H9 (cell line): ENCODE measurements at regions not wholly inside any gene's neighbourhood (a gene's known extent, or its start where the extent isn't known, plus 50 kb on each side); places are given as distances from the start of the nearest gene placed in this dataset.

Experiments used
- DNase-seq: peaks from one replicate; pipeline ENCODE4 v3.0.0-alpha.2; 2017
- H2AFZ ChIP-seq: one replicate; pipeline ENCODE4 v1.6.1; 2013; ENCODE audit warnings: mild to moderate bottlenecking, low read length, control low read depth, moderate library complexity
- H2AK5ac ChIP-seq: 2 replicates; pipeline ENCODE4 v1.6.1; 2013; ENCODE audit warnings: low read length, control low read depth, mixed read lengths; ENCODE audit not compliant: insufficient read length
- H2BK120ac ChIP-seq: one replicate; pipeline ENCODE4 v1.6.1; 2013; ENCODE audit warnings: low read depth, mild to moderate bottlenecking, low read length, control low read depth, inconsistent platforms; ENCODE audit not compliant: poor library complexity, severe bottlenecking
- H2BK12ac ChIP-seq: 2 replicates; pipeline ENCODE4 v1.6.1; 2013; ENCODE audit warnings: low read length, control low read depth, mixed read lengths, low read depth; ENCODE audit not compliant: insufficient read length
- H2BK15ac ChIP-seq: 2 replicates; pipeline ENCODE4 v1.6.1; 2013; ENCODE audit warnings: low read depth, low read length, control low read depth
- H2BK20ac ChIP-seq: one replicate; pipeline ENCODE4 v1.6.1; 2013; ENCODE audit warnings: low read depth, mild to moderate bottlenecking, low read length, control low read depth, inconsistent platforms; ENCODE audit not compliant: poor library complexity, severe bottlenecking
- H2BK5ac ChIP-seq: 2 replicates; pipeline ENCODE4 v1.6.1; 2013; ENCODE audit warnings: low read length, control low read depth, mixed read lengths; ENCODE audit not compliant: insufficient read length
- H3K14ac ChIP-seq: 2 replicates; pipeline ENCODE4 v1.6.1; 2013; ENCODE audit warnings: low read length, control low read depth; ENCODE audit not compliant: insufficient read depth
- H3K18ac ChIP-seq: 2 replicates; pipeline ENCODE4 v1.6.1; 2013; ENCODE audit warnings: low read depth, mild to moderate bottlenecking, mixed read lengths, low read length, control low read depth; ENCODE audit not compliant: insufficient read length
- H3K23ac ChIP-seq: 2 replicates; pipeline ENCODE4 v1.6.1; 2013; ENCODE audit warnings: low read length, control low read depth, mixed read lengths, low read depth; ENCODE audit not compliant: insufficient read length
- H3K23me2 ChIP-seq: 2 replicates; pipeline ENCODE4 v1.6.1; 2013; ENCODE audit warnings: low read depth, mild to moderate bottlenecking, mixed read lengths, low read length, control low read depth; ENCODE audit not compliant: insufficient read length, poor library complexity, severe bottlenecking
- H3K27ac ChIP-seq: 2 replicates; pipeline ENCODE4 v1.5.1; 2013; ENCODE audit warnings: low read length, control low read depth, mixed read lengths, low read depth; ENCODE audit not compliant: insufficient read length
- H3K27me3 ChIP-seq: 2 replicates; pipeline ENCODE4 v1.6.1; 2013; ENCODE audit warnings: low read length, control low read depth, inconsistent platforms; ENCODE audit not compliant: insufficient read depth
- H3K4ac ChIP-seq: 2 replicates; pipeline ENCODE4 v1.6.1; 2013; ENCODE audit warnings: low read depth, mild to moderate bottlenecking, control low read depth, inconsistent platforms, low read length, moderate library complexity
- H3K4me1 ChIP-seq: 2 replicates; pipeline ENCODE4 v1.6.1; 2013; ENCODE audit warnings: low read length, control low read depth, inconsistent platforms; ENCODE audit not compliant: insufficient read depth
- H3K4me2 ChIP-seq: 2 replicates; pipeline ENCODE4 v1.6.1; 2013; ENCODE audit warnings: low read length, control low read depth, mixed read lengths; ENCODE audit not compliant: insufficient read length, insufficient read depth
- H3K56ac ChIP-seq: 2 replicates; pipeline ENCODE4 v1.6.1; 2013; ENCODE audit warnings: low read depth, mild to moderate bottlenecking, mixed read lengths, low read length, control low read depth; ENCODE audit not compliant: insufficient read length
- H3K79me1 ChIP-seq: 2 replicates; pipeline ENCODE4 v1.6.1; 2013; ENCODE audit warnings: low read depth, mild to moderate bottlenecking, moderate library complexity, low read length, control low read depth, inconsistent platforms; ENCODE audit not compliant: insufficient read depth, poor library complexity, severe bottlenecking
- H3K79me2 ChIP-seq: 2 replicates; pipeline ENCODE4 v1.6.1; 2013; ENCODE audit warnings: low read length, control low read depth, inconsistent platforms; ENCODE audit not compliant: insufficient read depth
- H3K9ac ChIP-seq: 2 replicates; pipeline ENCODE4 v1.6.1; 2013; ENCODE audit warnings: low read length, control low read depth, mixed read lengths; ENCODE audit not compliant: insufficient read length; ENCODE audit errors: extremely low read depth
- H3K9me3 ChIP-seq: one replicate; pipeline ENCODE4 v1.6.1; 2013; ENCODE audit warnings: low read depth, low read length, inconsistent platforms; ENCODE audit not compliant: control insufficient read depth
- H3T11ph ChIP-seq: one replicate; pipeline ENCODE4 v1.6.1; 2013; ENCODE audit warnings: mild to moderate bottlenecking, low read length, control low read depth, inconsistent platforms
- H4K20me1 ChIP-seq: one replicate; pipeline ENCODE4 v1.6.1; 2013; ENCODE audit not compliant: control insufficient read depth, insufficient read length, insufficient read depth
- H4K5ac ChIP-seq: 2 replicates; pipeline ENCODE4 v1.6.1; 2013; ENCODE audit warnings: low read depth, mild to moderate bottlenecking, mixed read lengths, low read length, control low read depth; ENCODE audit not compliant: insufficient read length
- H4K8ac ChIP-seq: replicated peaks from 2 replicates; pipeline ENCODE4 v1.6.1; 2013; ENCODE audit warnings: low read length, control low read depth, mixed read lengths, low read depth; ENCODE audit not compliant: insufficient read length
- H4K91ac ChIP-seq: 2 replicates; pipeline ENCODE4 v1.6.1; 2013; ENCODE audit warnings: low read depth, mild to moderate bottlenecking, moderate library complexity, mixed read lengths, low read length, control low read depth; ENCODE audit not compliant: insufficient read length
- H3K27ac Mint-ChIP-seq, 3 experiments: 2 replicates in 2 of 3; 3 replicates in 1 of 3; pipeline ENCODE4 v1.8.0; 2020 to 2021; ENCODE audit warnings: mixed read lengths in 3 of 3, mild to moderate bottlenecking in 1 of 3, moderate library complexity in 1 of 3
- H3K27me3 Mint-ChIP-seq: 2 replicates; pipeline ENCODE4 v1.8.0; 2021; ENCODE audit warnings: low read depth, mild to moderate bottlenecking, moderate library complexity, mixed read lengths
- H3K36me3 Mint-ChIP-seq, 3 experiments: 2 replicates in 2 of 3; 3 replicates in 1 of 3; pipeline ENCODE4 v1.8.0; 2020 to 2021; ENCODE audit warnings: low read depth in 3 of 3, mixed read lengths in 3 of 3; ENCODE audit not compliant: insufficient read depth in 1 of 3
- H3K4me1 Mint-ChIP-seq, 2 experiments: 2 replicates each; pipeline ENCODE4 v1.8.0; 2020; ENCODE audit warnings: mixed read lengths in 2 of 2
- H3K4me3 Mint-ChIP-seq, 2 experiments: 2 replicates in 1 of 2; 3 replicates in 1 of 2; pipeline ENCODE4 v1.8.0; 2020 to 2021; ENCODE audit warnings: mild to moderate bottlenecking in 2 of 2, mixed read lengths in 2 of 2, moderate library complexity in 1 of 2
- H3K9me3 Mint-ChIP-seq, 2 experiments: 2 replicates in 1 of 2; 3 replicates in 1 of 2; pipeline ENCODE4 v1.8.0; 2020; ENCODE audit warnings: mild to moderate bottlenecking in 2 of 2, mixed read lengths in 2 of 2, moderate library complexity in 1 of 2
- WGBS: extraction: QIAGEN DNeasy Blood & Tissue Kit; methylation state at CpG from one replicate; pipeline ENCODE4 v1.1.7; 2013; ENCODE audit warnings: missing lambda C conversion rate, low lambda C conversion rate, mixed read lengths; ENCODE audit not compliant: insufficient read length; ENCODE audit errors: extremely low coverage; 5-methylcytosine and 5-hydroxymethylcytosine counted together
- TF ChIP-seq, protein P1 (sequence below): fragments of 200-600 bp; sonication (generic); conservative IDR thresholded peaks from 3 replicates; pipeline ENCODE4 v1.8.0; 2021; ENCODE audit warnings: antibody characterized with exemption, mild to moderate bottlenecking

- no peaks in the 10 kb centered on the region for H3K79me1 ChIP-seq
- no peaks in the 10 kb centered on the region for H3K9me3 Mint-ChIP-seq
- H3K56ac ChIP-seq: no peak overlapping the region
- H2AK5ac ChIP-seq: no peak overlapping the region
- no peak overlapping the region for H2AFZ ChIP-seq
- no peaks in the 10 kb centered on the region for H3K79me2 ChIP-seq
- H3K4ac ChIP-seq: no peak overlapping the region
- H3K9me3 ChIP-seq: no peaks in the 10 kb centered on the region
- H3K23me2 ChIP-seq: no peaks in the 10 kb centered on the region
- no peak overlapping the region for H4K8ac ChIP-seq
- no peaks in the 10 kb centered on the region; the same call in 1 of the 2 replicates for H3K4me1 ChIP-seq
- H3K36me3 Mint-ChIP-seq: peaks cover 0 to 2% (median 0%) of the 10 kb centered on the region in 3 experiments; a peak in 1 of 7 replicates
- H2BK120ac ChIP-seq: no peak overlapping the region
- H3K27ac ChIP-seq: no peak overlapping the region
- no peak overlapping the region for H2BK15ac ChIP-seq
- no peak overlapping the region for H2BK12ac ChIP-seq
- H3K4me1 Mint-ChIP-seq: no peaks in the 10 kb centered on the region
- H3T11ph ChIP-seq: no peak overlapping the region
- H3K4me3 Mint-ChIP-seq: no peak overlapping the region
- no peaks in the 10 kb centered on the region for H3K27me3 Mint-ChIP-seq
- no peak overlapping the region for H2BK5ac ChIP-seq
- DNase-seq: no peak
- no peak overlapping the region for H3K18ac ChIP-seq
- no peak overlapping the region for H3K14ac ChIP-seq
- no peaks in the 10 kb centered on the region for H3K27me3 ChIP-seq
- H4K91ac ChIP-seq: no peak overlapping the region
- H2BK20ac ChIP-seq: no peak overlapping the region
- no CpG with 5 or more reads among the region's 1 CpG for WGBS
- TF ChIP-seq, protein P1, sequence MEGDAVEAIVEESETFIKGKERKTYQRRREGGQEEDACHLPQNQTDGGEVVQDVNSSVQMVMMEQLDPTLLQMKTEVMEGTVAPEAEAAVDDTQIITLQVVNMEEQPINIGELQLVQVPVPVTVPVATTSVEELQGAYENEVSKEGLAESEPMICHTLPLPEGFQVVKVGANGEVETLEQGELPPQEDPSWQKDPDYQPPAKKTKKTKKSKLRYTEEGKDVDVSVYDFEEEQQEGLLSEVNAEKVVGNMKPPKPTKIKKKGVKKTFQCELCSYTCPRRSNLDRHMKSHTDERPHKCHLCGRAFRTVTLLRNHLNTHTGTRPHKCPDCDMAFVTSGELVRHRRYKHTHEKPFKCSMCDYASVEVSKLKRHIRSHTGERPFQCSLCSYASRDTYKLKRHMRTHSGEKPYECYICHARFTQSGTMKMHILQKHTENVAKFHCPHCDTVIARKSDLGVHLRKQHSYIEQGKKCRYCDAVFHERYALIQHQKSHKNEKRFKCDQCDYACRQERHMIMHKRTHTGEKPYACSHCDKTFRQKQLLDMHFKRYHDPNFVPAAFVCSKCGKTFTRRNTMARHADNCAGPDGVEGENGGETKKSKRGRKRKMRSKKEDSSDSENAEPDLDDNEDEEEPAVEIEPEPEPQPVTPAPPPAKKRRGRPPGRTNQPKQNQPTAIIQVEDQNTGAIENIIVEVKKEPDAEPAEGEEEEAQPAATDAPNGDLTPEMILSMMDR: no peak
- H3K23ac ChIP-seq: no peak overlapping the region
- H3K27ac Mint-ChIP-seq: no peak overlapping the region; a peak in 2 of 7 replicates
- H4K20me1 ChIP-seq: no peaks in the 10 kb centered on the region
- no peak overlapping the region for H3K9ac ChIP-seq
- H4K5ac ChIP-seq: no peak overlapping the region
- H3K4me2 ChIP-seq: no peak overlapping the region
These were observed 187.0 kb upstream of the PPARGC1A start for GRCh38 chr4:24076811-24077210.
